ENCODE measurements at regions not wholly inside any gene's neighbourhood (a gene's known extent, or its start where the extent isn't known, plus 50 kb on each side); places are given as distances from the start of the nearest gene placed in this dataset.

- Histone ChIP-seq H3K36me3 (replicated peaks in 1 of 2) (no peaks in the 10 kb centered on the region), H3K4me1 (replicated peaks in 1 of 2) (peaks cover 0 to 29% of the 10 kb centered on the region in 2 donors), H3K4me3 (no peak overlapping the region), H3K9me3 (replicated peaks in 1 of 3) (no peaks in the 10 kb centered on the region), H3K27me3 (no peaks in the 10 kb centered on the region), H3K27ac (no peak overlapping the region)
- no peak for DNase-seq
- TF ChIP-seq POLR2A (IDR thresholded peaks at IDR 0.05) (no peak), CTCF (IDR thresholded peaks at IDR 0.05) (no peak)
- intact Hi-C loops (cut with DNase I): no loop called here
- WGBS, 4 donors: 62 to 74% (median 69%) methylated on average over 3 of the region's 3 CpGs
These were observed 75.5 kb upstream of the IPO9 start for GRCh38 chr1:201753492-201753891.

DNA sequence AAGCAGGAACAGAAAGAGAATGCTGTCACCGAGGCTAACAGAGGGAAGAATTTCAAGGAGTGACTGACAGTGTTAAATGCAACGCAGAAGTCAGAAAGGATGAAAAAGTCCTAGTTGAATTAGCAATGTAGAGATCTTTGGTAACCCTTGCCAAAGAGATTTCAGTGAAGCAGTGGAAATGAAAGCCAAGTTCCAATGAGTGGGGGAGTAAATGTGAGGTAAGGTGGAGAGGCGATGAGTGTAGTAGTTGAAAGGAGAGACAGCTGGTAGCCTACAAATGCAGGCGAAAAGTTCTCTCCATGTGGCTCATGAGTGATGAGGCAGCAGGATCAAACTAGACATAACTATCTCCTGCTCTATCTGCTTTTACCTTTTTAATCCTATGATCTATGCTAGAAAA lies 74.6 kb upstream of the IPO9 start:
- no peaks in the 10 kb centered on the region for H3K27me3 ChIP-seq
- H3K27ac ChIP-seq: no peak overlapping the region
- no peak for DNase-seq
- H3K36me3 ChIP-seq (replicated peaks in 1 of 2): no peaks in the 10 kb centered on the region
- H3K4me1 ChIP-seq (replicated peaks in 1 of 2): peaks cover 0 to 29% of the 10 kb centered on the region in 2 donors
- intact Hi-C loops (cut with DNase I): no loop called here
- no peak overlapping the region for H3K4me3 ChIP-seq
- TF ChIP-seq POLR2A (IDR thresholded peaks at IDR 0.05) (no peak), CTCF (IDR thresholded peaks at IDR 0.05) (no peak)
- 83 to 91% (median 89%) methylated on average over 4 of the region's 4 CpGs for WGBS, 4 donors
- H3K9me3 ChIP-seq (replicated peaks in 1 of 3): no peaks in the 10 kb centered on the region

- no peaks in the 10 kb centered on the region for H3K27me3 ChIP-seq
- H3K9me3 ChIP-seq (replicated peaks in 1 of 3): no peaks in the 10 kb centered on the region
- DNase-seq: no peak
- no peaks in the 10 kb centered on the region for H3K36me3 ChIP-seq (replicated peaks in 1 of 2)
- intact Hi-C loops (cut with DNase I): no loop called here
- peaks cover 0 to 28% of the 10 kb centered on the region in 2 donors for H3K4me1 ChIP-seq (replicated peaks in 1 of 2)
- no peak overlapping the region for H3K27ac ChIP-seq
- H3K4me3 ChIP-seq: no peak overlapping the region
- TF ChIP-seq POLR2A (IDR thresholded peaks at IDR 0.05): no peak
- TF ChIP-seq CTCF (IDR thresholded peaks at IDR 0.05): no peak
These were observed 73.8 kb upstream of the IPO9 start for GRCh38 chr1:201755200-201755599.

DNA sequence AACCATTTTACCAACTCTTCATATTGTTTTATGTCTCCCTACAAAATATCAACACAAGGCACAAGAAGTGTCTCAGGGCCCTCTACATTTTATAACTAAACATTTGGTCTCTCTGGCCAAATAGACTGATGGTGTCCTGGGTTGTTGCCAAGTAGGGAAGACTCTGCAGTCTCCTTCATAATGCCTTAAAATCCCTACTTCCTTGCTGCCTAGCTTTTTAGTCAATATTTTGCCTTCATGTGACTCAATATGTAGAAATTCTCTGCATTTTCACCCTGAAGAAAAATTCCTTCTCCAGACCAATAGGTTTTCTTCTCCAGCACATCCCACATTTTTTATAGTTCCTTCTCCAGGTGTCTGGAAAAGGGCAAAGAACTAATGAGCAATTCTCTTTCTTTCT lies 72.6 kb upstream of the IPO9 start:
- Histone ChIP-seq H3K27ac (no peak overlapping the region), H3K4me1 (replicated peaks in 1 of 2) (peaks cover 0 to 17% of the 10 kb centered on the region in 2 donors), H3K36me3 (replicated peaks in 1 of 2) (no peaks in the 10 kb centered on the region), H3K27me3 (no peaks in the 10 kb centered on the region), H3K9me3 (replicated peaks in 1 of 3) (no peaks in the 10 kb centered on the region), H3K4me3 (no peak overlapping the region)
- intact Hi-C loops (cut with DNase I): no loop called here
- TF ChIP-seq POLR2A (IDR thresholded peaks at IDR 0.05) (no peak), CTCF (IDR thresholded peaks at IDR 0.05) (no peak)
- no peak for DNase-seq
